NCI-H748 treated with DMSO at 0.1 percent for 48 hours (cell line): ENCODE measurements at regions not wholly inside any gene's neighbourhood (a gene's known extent, or its start where the extent isn't known, plus 50 kb on each side); places are given as distances from the start of the nearest gene placed in this dataset.
"Not testable (repeated sequence)": the region's sequence is repeated elsewhere in the genome, so short reads cannot be mapped to it uniquely, and the experiment has no call there.

ENCODE experiments used
- DNase-seq: peaks from one replicate; lab custom pipeline; 2025; lab: John Stamatoyannopoulos, UW

- no peak for DNase-seq
Measured at GRCh38 chr13:19062019-19062646, 119.5 kb downstream of the TUBA3C start.

- DNase-seq = no peak
Measured at GRCh38 chr13:19061278-19061677, 120.3 kb downstream of the TUBA3C start.

- DNase-seq = no peak
Measured at GRCh38 chr13:19060311-19061002, 121.2 kb downstream of the TUBA3C start.

- no peak for DNase-seq
Measured at GRCh38 chr13:19059016-19059780, 122.4 kb downstream of the TUBA3C start.

GRCh38 chr13:19058566-19058965 lies 123.1 kb downstream of the TUBA3C start:
- no peak for DNase-seq

GRCh38 chr13:19057588-19058340 lies 123.9 kb downstream of the TUBA3C start:
- DNase-seq = no peak

- no peak for DNase-seq
Measured at GRCh38 chr13:19056984-19057490, 124.6 kb downstream of the TUBA3C start.

GRCh38 chr13:19056355-19056880 lies 125.2 kb downstream of the TUBA3C start:
- no peak for DNase-seq

- no peak for DNase-seq
Measured at GRCh38 chr13:19055611-19056010, 126.0 kb downstream of the TUBA3C start.

- no peak for DNase-seq
Measured at GRCh38 chr13:19053561-19053960, 128.1 kb downstream of the TUBA3C start.

- DNase-seq = no peak
Measured at GRCh38 chr13:19052931-19053330, 128.7 kb downstream of the TUBA3C start.

- no peak for DNase-seq
Measured at GRCh38 chr13:19052180-19052579, 129.4 kb downstream of the TUBA3C start.

GRCh38 chr13:19050901-19051300 lies 130.7 kb downstream of the TUBA3C start:
- DNase-seq = no peak

GRCh38 chr13:19049624-19050023 lies 132.0 kb downstream of the TUBA3C start:
- DNase-seq = not testable (repeated sequence)

GRCh38 chr13:19048381-19048780 lies 133.2 kb downstream of the TUBA3C start:
- no peak for DNase-seq

- no peak for DNase-seq
Measured at GRCh38 chr13:19023115-19023514, 158.5 kb downstream of the TUBA3C start.

GRCh38 chr13:19020988-19021387 lies 160.6 kb downstream of the TUBA3C start:
- no peak for DNase-seq

GRCh38 chr13:18998389-18998788 lies 183.2 kb downstream of the TUBA3C start:
- no peak for DNase-seq

GRCh38 chr13:18996627-18997051 lies 185.0 kb downstream of the TUBA3C start:
- DNase-seq = no peak

- DNase-seq = no peak
Measured at GRCh38 chr13:18996221-18996620, 185.4 kb downstream of the TUBA3C start.

GRCh38 chr13:18995259-18995873 lies 186.3 kb downstream of the TUBA3C start:
- DNase-seq = no peak
